HG02852 (cell line): ENCODE measurements at regions not wholly inside any gene's neighbourhood (a gene's known extent, or its start where the extent isn't known, plus 50 kb on each side); places are given as distances from the start of the nearest gene placed in this dataset.

Experiments used
- ATAC-seq: cut with Tn5 transposase; IDR thresholded peaks from one replicate; pipeline ENCODE4 v1.9.1; 2021; ENCODE audit warnings: mild to moderate bottlenecking, moderate library complexity; ENCODE audit not compliant: unreplicated experiment

GRCh38 chr9:31377358-31377757 lies 1007.1 kb upstream of the ACO1 start:
- no peak for ATAC-seq

GRCh38 chr9:31388660-31389059 lies 995.8 kb upstream of the ACO1 start:
- no peak for ATAC-seq

GRCh38 chr9:31389075-31389474 lies 995.4 kb upstream of the ACO1 start:
- ATAC-seq, result no peak

- ATAC-seq, result peak; percentile 70
Observed at GRCh38 chr9:31390403-31391025, 993.9 kb upstream of the ACO1 start.

GRCh38 chr9:31393240-31393639 lies 991.2 kb upstream of the ACO1 start:
- no peak for ATAC-seq

GRCh38 chr9:31394015-31394473 lies 990.4 kb upstream of the ACO1 start:
- no peak for ATAC-seq

- ATAC-seq, result no peak
Observed at GRCh38 chr9:31412081-31412480, 972.4 kb upstream of the ACO1 start.

- no peak for ATAC-seq
Observed at GRCh38 chr9:31415164-31415563, 969.3 kb upstream of the ACO1 start.

- no peak for ATAC-seq
Observed at GRCh38 chr9:31418419-31418818, 966.0 kb upstream of the ACO1 start.

- peak; percentile 75 for ATAC-seq
Observed at GRCh38 chr9:31443630-31444457, 940.6 kb upstream of the ACO1 start.

- ATAC-seq, result no peak
Observed at GRCh38 chr9:31445357-31445756, 939.1 kb upstream of the ACO1 start.

- peak; percentile 73 for ATAC-seq
Observed at GRCh38 chr9:31445960-31446359, 938.5 kb upstream of the ACO1 start.

GRCh38 chr9:31467075-31467474 lies 917.4 kb upstream of the ACO1 start:
- ATAC-seq, result no peak

GRCh38 chr9:31470051-31470450 lies 914.4 kb upstream of the ACO1 start:
- no peak for ATAC-seq

- ATAC-seq, result no peak
Observed at GRCh38 chr9:31471010-31471409, 913.4 kb upstream of the ACO1 start.

- no peak for ATAC-seq
Observed at GRCh38 chr9:31486630-31487029, 897.8 kb upstream of the ACO1 start.

- ATAC-seq, result no peak
Observed at GRCh38 chr9:31490551-31491106, 893.8 kb upstream of the ACO1 start.

GRCh38 chr9:31492229-31492628 lies 892.2 kb upstream of the ACO1 start:
- no peak for ATAC-seq

- ATAC-seq, result peak; percentile 51
Observed at GRCh38 chr9:31500422-31500821, 884.0 kb upstream of the ACO1 start.

- ATAC-seq, result peak; percentile 79
Observed at GRCh38 chr9:31519011-31519410, 865.4 kb upstream of the ACO1 start.

GRCh38 chr9:31519424-31519823 lies 865.0 kb upstream of the ACO1 start:
- no peak for ATAC-seq

- ATAC-seq, result no peak
Observed at GRCh38 chr9:31519826-31520225, 864.6 kb upstream of the ACO1 start.
